ENCODE measurements at regions not wholly inside any gene's neighbourhood (a gene's known extent, or its start where the extent isn't known, plus 50 kb on each side); places are given as distances from the start of the nearest gene placed in this dataset.

- TF ChIP-seq CTCF (IDR thresholded peaks at IDR 0.05 in 4 of 5, conservative IDR thresholded peaks at IDR 0.05 in 1 of 5) (no peak), POLR2A (IDR thresholded peaks at IDR 0.05) (no peak)
These were observed 366.8 kb downstream of the RPS6KC1 start for GRCh38 chr1:213417846-213418245.
